A549 (cell line): ENCODE measurements at regions not wholly inside any gene's neighbourhood (a gene's known extent, or its start where the extent isn't known, plus 50 kb on each side); places are given as distances from the start of the nearest gene placed in this dataset.

ENCODE experiments used
- ATAC-seq, 2 experiments: fragments of 200-7000 bp in 1 of 2; fragments of >200 bp in 1 of 2; cut with Nextera tagmentation in 1 of 2; cut with Tn5 transposase in 1 of 2; 3 replicates each; pipeline versions ENCODE4 v1.8.0 to v1.9.1; 2018 to 2020; ENCODE audit warnings: mild to moderate bottlenecking in 1 of 2, moderate library complexity in 1 of 2
- CTCF ChIA-PET: fragments of 300-600 bp; sonication (Branson Sonifier 250); formaldehyde crosslinking; extraction: SDS; loops from one replicate; lab custom pipeline; 2021; ENCODE audit warnings: antibody characterized with exemption, inconsistent platforms; lab: Yijun Ruan, JAX
- POLR2A ChIA-PET: fragments of 350-600 bp; formaldehyde crosslinking; extraction: SDS; loops from one replicate; lab custom pipeline; 2021; ENCODE audit warnings: antibody characterized with exemption, inconsistent platforms; lab: Yijun Ruan, JAX
- DNase-seq, 2 experiments: peaks; one replicate each; pipeline versions ENCODE4 v3.0.0 to v3.0.0-alpha.2; 2011 to 2016; ENCODE audit warnings: low read depth in 1 of 2, low spot score in 1 of 2
- FAIRE-seq: peaks from 2 replicates; lab custom pipeline; 2011; peaks lifted over from hg19 to GRCh38; lab: Jason Lieb, UNC
- H3K27ac ChIP-seq, 2 experiments: fragments of >200 bp; sonication (Bioruptor Twin); formaldehyde crosslinking; 3 replicates each; pipeline ENCODE4 v1.5.1; 2016 to 2017
- H3K4me1 ChIP-seq: fragments of >200 bp; sonication (Bioruptor Twin); formaldehyde crosslinking; 3 replicates; pipeline ENCODE4 v1.6.1; 2016
- H3K4me2 ChIP-seq: fragments of >200 bp; sonication (Bioruptor Twin); formaldehyde crosslinking; 3 replicates; pipeline ENCODE4 v1.6.1; 2016
- H3K4me3 ChIP-seq: fragments of >200 bp; sonication (Bioruptor Twin); formaldehyde crosslinking; 3 replicates; pipeline ENCODE4 v1.5.1; 2016
- H3K9me3 ChIP-seq: fragments of >200 bp; sonication (Bioruptor Twin); formaldehyde crosslinking; 3 replicates; pipeline ENCODE4 v1.6.1; 2016
- BHLHE40 ChIP-seq: IDR thresholded peaks from 2 replicates; pipeline ENCODE4 v1.6.1; 2012; ENCODE audit warnings: low read depth, low read length, inconsistent platforms
- E2F6 ChIP-seq: IDR thresholded peaks from 2 replicates; pipeline ENCODE4 v1.6.1; 2012; ENCODE audit warnings: low read depth, borderline replicate concordance
- ELK1 ChIP-seq: fragments of 150-350 bp; IDR thresholded peaks from 2 replicates; pipeline ENCODE4 v1.6.1; 2014; ENCODE audit warnings: low read depth, mild to moderate bottlenecking, low read length
- EP300 ChIP-seq, 2 experiments: fragments of >200 bp; sonication (Bioruptor Twin); formaldehyde crosslinking; IDR thresholded peaks; 2 replicates in 1 of 2; 3 replicates in 1 of 2; pipeline ENCODE4 v1.6.1; 2016 to 2017
- ESRRA ChIP-seq: fragments of 150-350 bp; IDR thresholded peaks from 2 replicates; pipeline ENCODE4 v1.6.1; 2014; ENCODE audit warnings: mild to moderate bottlenecking, low read length, borderline replicate concordance
- FOSB ChIP-seq: fragments of 250-450 bp; sonication (Bioruptor Pico); IDR thresholded peaks from 2 replicates; pipeline ENCODE4 v1.5.0; 2020; ENCODE audit warnings: mild to moderate bottlenecking, moderate library complexity
- FOSL2 ChIP-seq, 2 experiments: fragments of 450-650 bp in 1 of 2; fragments of >200 bp in 1 of 2; sonication (Bioruptor Twin) in 1 of 2; formaldehyde crosslinking; IDR thresholded peaks; 2 replicates each; pipeline versions ENCODE4 v1.5.0 to v1.6.1; 2016 to 2020; ENCODE audit warnings: mild to moderate bottlenecking in 1 of 2, moderate library complexity in 1 of 2
- HDAC2 ChIP-seq: fragments of 200-600 bp; sonication (generic); IDR thresholded peaks from 2 replicates; pipeline ENCODE4 v1.6.1; 2016
- HEYL ChIP-seq: fragments of 250-450 bp; sonication (Bioruptor Pico); IDR thresholded peaks from 2 replicates; pipeline ENCODE4 v1.8.0; 2021; ENCODE audit warnings: mild to moderate bottlenecking, moderate library complexity
- HMGXB4 ChIP-seq: fragments of 250-450 bp; sonication (Bioruptor Pico); IDR thresholded peaks from 2 replicates; pipeline ENCODE4 v1.5.0; 2021; ENCODE audit warnings: mild to moderate bottlenecking, moderate library complexity, borderline replicate concordance
- HOXB5 ChIP-seq: fragments of 250-450 bp; sonication (Bioruptor Pico); IDR thresholded peaks from 2 replicates; pipeline ENCODE4 v1.5.0; 2020; ENCODE audit warnings: mild to moderate bottlenecking, moderate library complexity
- JUN ChIP-seq, 2 experiments: fragments of >200 bp; sonication (Bioruptor Twin); formaldehyde crosslinking; IDR thresholded peaks; 2 replicates in 1 of 2; 3 replicates in 1 of 2; pipeline ENCODE4 v1.6.1; 2016 to 2017
- MAX ChIP-seq: IDR thresholded peaks from 2 replicates; pipeline ENCODE4 v1.6.1; 2012
- NR3C1 ChIP-seq: fragments of >200 bp; sonication (Bioruptor Twin); formaldehyde crosslinking; IDR thresholded peaks from 3 replicates; pipeline ENCODE4 v1.6.1; 2017
- PBX3 ChIP-seq: IDR thresholded peaks from 2 replicates; pipeline ENCODE4 v1.6.1; 2012
- POLR2AphosphoS2 ChIP-seq: conservative IDR thresholded peaks from 2 replicates; pipeline ENCODE4 v1.6.1; 2012; ENCODE audit warnings: low read length, improper control_type of control experiment, inconsistent platforms
- RAD21 ChIP-seq, 2 experiments: fragments of >200 bp in 1 of 2; sonication (Bioruptor Twin) in 1 of 2; formaldehyde crosslinking in 1 of 2; IDR thresholded peaks in 1 of 2; conservative IDR thresholded peaks in 1 of 2; 2 replicates in 1 of 2; 3 replicates in 1 of 2; pipeline ENCODE4 v1.6.1; 2012 to 2018; ENCODE audit warnings: inconsistent platforms in 1 of 2
- RCOR1 ChIP-seq: fragments of 150-350 bp; IDR thresholded peaks from 2 replicates; pipeline ENCODE4 v1.6.1; 2014; ENCODE audit warnings: antibody characterized with exemption, low read length, low read depth
- REST ChIP-seq: fragments of 200-600 bp; sonication (generic); IDR thresholded peaks from 2 replicates; pipeline ENCODE4 v1.6.1; 2016; ENCODE audit warnings: antibody characterized with exemption, mild to moderate bottlenecking, moderate library complexity
- SMC3 ChIP-seq: fragments of >200 bp; sonication (Bioruptor Twin); formaldehyde crosslinking; IDR thresholded peaks from 3 replicates; pipeline ENCODE4 v1.6.1; 2018; ENCODE audit warnings: inconsistent platforms
- SREBF2 ChIP-seq: fragments of 450-650 bp; IDR thresholded peaks from 2 replicates; pipeline ENCODE4 v1.6.1; 2014; ENCODE audit warnings: mild to moderate bottlenecking, moderate library complexity
- USF2 ChIP-seq: fragments of 450-650 bp; IDR thresholded peaks from 2 replicates; pipeline ENCODE4 v1.6.1; 2014; ENCODE audit warnings: antibody characterized with exemption
- ZC3H11A ChIP-seq: fragments of 450-650 bp; IDR thresholded peaks from 2 replicates; pipeline ENCODE4 v1.6.1; 2014; ENCODE audit warnings: antibody characterized with exemption, mild to moderate bottlenecking
- ZFP36 ChIP-seq: fragments of 450-650 bp; IDR thresholded peaks from 2 replicates; pipeline ENCODE4 v1.6.1; 2014; ENCODE audit warnings: borderline replicate concordance; ENCODE audit not compliant: partially characterized antibody
- WGBS: methylation state at CpG from one replicate; pipeline ENCODE4 v1.1.6; 2017; ENCODE audit errors: missing lambda C conversion rate; 5-methylcytosine and 5-hydroxymethylcytosine counted together

- Histone ChIP-seq H3K4me2 (no peak overlapping the region), H3K27ac (no peak overlapping the region), H3K4me1 (no peaks in the 10 kb centered on the region), H3K9me3 (no peaks in the 10 kb centered on the region), H3K4me3 (no peak overlapping the region)
- ATAC-seq (no peak), FAIRE-seq (no peak), DNase-seq (no peak)
- ChIA-PET POLR2A (no interaction called here), CTCF (no interaction called here)
- 26% methylated on average over 6 of the region's 6 CpGs for WGBS
- TF ChIP-seq FOSL2 (IDR thresholded peaks at IDR 0.05) = no peak
- no peak for TF ChIP-seq FOSL2 (CRISPR knock-in tag; IDR thresholded peaks at IDR 0.05)
- TF ChIP-seq ELK1 = no peak
- no peak for TF ChIP-seq SREBF2
- no peak for TF ChIP-seq SMC3
- TF ChIP-seq HOXB5 (CRISPR knock-in tag) = no peak
- TF ChIP-seq RCOR1 = no peak
- no peak for TF ChIP-seq POLR2AphosphoS2
- no peak for TF ChIP-seq JUN (IDR thresholded peaks at IDR 0.05)
- no peak for TF ChIP-seq PBX3
- no peak for TF ChIP-seq EP300 (IDR thresholded peaks at IDR 0.05)
- no peak for TF ChIP-seq NR3C1
- TF ChIP-seq E2F6 = no peak
- no peak for TF ChIP-seq USF2
- no peak for TF ChIP-seq RAD21 (conservative IDR thresholded peaks at IDR 0.05 in 1 of 2, IDR thresholded peaks at IDR 0.05 in 1 of 2)
- TF ChIP-seq REST = no peak
- TF ChIP-seq FOSB = no peak
- TF ChIP-seq MAX = no peak
- no peak for TF ChIP-seq ESRRA
- no peak for TF ChIP-seq HEYL
Observed at GRCh38 chr18:73861771-73862170, 285.9 kb downstream of the FBXO15 start.

- no peak for ATAC-seq
- Histone ChIP-seq H3K4me2 (no peak overlapping the region), H3K9me3 (no peaks in the 10 kb centered on the region), H3K27ac (no peak overlapping the region), H3K4me1 (no peaks in the 10 kb centered on the region), H3K4me3 (no peak overlapping the region)
- ChIA-PET POLR2A (no interaction called here), CTCF (interaction anchor here (0.9 kb wide), 1 partner anchor 144 kb away, joined by 3 read pairs; no protein-coding TSS in a partner anchor)
- WGBS = 36% methylated on average over 9 of the region's 9 CpGs
- FAIRE-seq = no peak
- DNase-seq = no peak
- TF ChIP-seq HMGXB4 (CRISPR knock-in tag) (no peak), SMC3 (no peak), SREBF2 (no peak), BHLHE40 (no peak), ZFP36 (no peak), ZC3H11A (no peak), REST (no peak), HDAC2 (no peak)
Observed at GRCh38 chr18:73859837-73860397, 287.7 kb downstream of the FBXO15 start.
